ENCODE measurements at regions not wholly inside any gene's neighbourhood (a gene's known extent, or its start where the extent isn't known, plus 50 kb on each side); places are given as distances from the start of the nearest gene placed in this dataset.

GRCh38 chr20:48172357-48172702, 387.0 kb upstream of the SULF2 start:
- Histone ChIP-seq H4K20me1 (ENCODE audit: insufficient read depth, low read length) (no peaks in the 10 kb centered on the region), H3K9me3 (ENCODE audit: low read depth, low read length) (peaks cover 4% of the 10 kb centered on the region), H3K4me1 (ENCODE audit: insufficient read depth, low read length) (no peaks in the 10 kb centered on the region), H3K4me2 (ENCODE audit: insufficient read depth, low read length) (no peak overlapping the region), H3K79me2 (ENCODE audit: insufficient read depth, low read length) (no peaks in the 10 kb centered on the region), H3K27me3 (ENCODE audit: insufficient read depth, low read length) (peaks cover 46% of the 10 kb centered on the region), H2AFZ (ENCODE audit: low read length) (no peak overlapping the region), H3K4me3 (ENCODE audit: insufficient read depth, low read length) (no peak overlapping the region), H3K36me3 (ENCODE audit: insufficient read depth, low read length) (no peaks in the 10 kb centered on the region), H3K27ac (ENCODE audit: low read depth, low read length) (no peak overlapping the region)
- no peak for DNase-seq (ENCODE audit: insufficient read length, low spot score, missing footprints)
- TF ChIP-seq CTCF (IDR thresholded peaks at IDR 0.05; ENCODE audit: extremely low read depth, low read depth, low read length): no peak

- H3K4me3 ChIP-seq (ENCODE audit: insufficient read depth, low read length): no peak overlapping the region
- no peak for TF ChIP-seq CTCF (IDR thresholded peaks at IDR 0.05; ENCODE audit: extremely low read depth, low read depth, low read length)
- H3K79me2 ChIP-seq (ENCODE audit: insufficient read depth, low read length): no peaks in the 10 kb centered on the region
- H3K36me3 ChIP-seq (ENCODE audit: insufficient read depth, low read length): no peaks in the 10 kb centered on the region
- no peak overlapping the region for H3K27ac ChIP-seq (ENCODE audit: low read depth, low read length)
- no peak overlapping the region for H3K4me2 ChIP-seq (ENCODE audit: insufficient read depth, low read length)
- peaks cover 52% of the 10 kb centered on the region for H3K27me3 ChIP-seq (ENCODE audit: insufficient read depth, low read length)
- no peak for DNase-seq (ENCODE audit: insufficient read length, low spot score, missing footprints)
- H4K20me1 ChIP-seq (ENCODE audit: insufficient read depth, low read length): no peaks in the 10 kb centered on the region
- no peak overlapping the region for H2AFZ ChIP-seq (ENCODE audit: low read length)
- H3K9me3 ChIP-seq (ENCODE audit: low read depth, low read length): peaks cover 4% of the 10 kb centered on the region
- H3K4me1 ChIP-seq (ENCODE audit: insufficient read depth, low read length): no peaks in the 10 kb centered on the region
Measured at GRCh38 chr20:48171626-48172356, 386.5 kb upstream of the SULF2 start.

- H3K36me3 ChIP-seq (ENCODE audit: insufficient read depth, low read length): no peaks in the 10 kb centered on the region
- no peaks in the 10 kb centered on the region for H3K79me2 ChIP-seq (ENCODE audit: insufficient read depth, low read length)
- TF ChIP-seq CTCF (IDR thresholded peaks at IDR 0.05; ENCODE audit: extremely low read depth, low read depth, low read length): no peak
- no peak overlapping the region for H3K4me2 ChIP-seq (ENCODE audit: insufficient read depth, low read length)
- H3K4me1 ChIP-seq (ENCODE audit: insufficient read depth, low read length): no peaks in the 10 kb centered on the region
- H3K9me3 ChIP-seq (ENCODE audit: low read depth, low read length): peaks cover 4% of the 10 kb centered on the region
- H3K27me3 ChIP-seq (ENCODE audit: insufficient read depth, low read length): peaks cover 56% of the 10 kb centered on the region
- H4K20me1 ChIP-seq (ENCODE audit: insufficient read depth, low read length): no peaks in the 10 kb centered on the region
- H2AFZ ChIP-seq (ENCODE audit: low read length): no peak overlapping the region
- H3K4me3 ChIP-seq (ENCODE audit: insufficient read depth, low read length): no peak overlapping the region
- H3K27ac ChIP-seq (ENCODE audit: low read depth, low read length): no peak overlapping the region
- no peak for DNase-seq (ENCODE audit: insufficient read length, low spot score, missing footprints)
Measured at GRCh38 chr20:48171071-48171470, 385.8 kb upstream of the SULF2 start.

GRCh38 chr20:48170625-48171024, 385.3 kb upstream of the SULF2 start:
- Histone ChIP-seq H3K27me3 (ENCODE audit: insufficient read depth, low read length) (peaks cover 56% of the 10 kb centered on the region), H3K4me2 (ENCODE audit: insufficient read depth, low read length) (no peak overlapping the region), H2AFZ (ENCODE audit: low read length) (no peak overlapping the region), H3K4me1 (ENCODE audit: insufficient read depth, low read length) (no peaks in the 10 kb centered on the region), H3K36me3 (ENCODE audit: insufficient read depth, low read length) (no peaks in the 10 kb centered on the region), H4K20me1 (ENCODE audit: insufficient read depth, low read length) (no peaks in the 10 kb centered on the region), H3K79me2 (ENCODE audit: insufficient read depth, low read length) (no peaks in the 10 kb centered on the region), H3K27ac (ENCODE audit: low read depth, low read length) (no peak overlapping the region), H3K4me3 (ENCODE audit: insufficient read depth, low read length) (no peak overlapping the region), H3K9me3 (ENCODE audit: low read depth, low read length) (peaks cover 4% of the 10 kb centered on the region)
- TF ChIP-seq CTCF (IDR thresholded peaks at IDR 0.05; ENCODE audit: extremely low read depth, low read depth, low read length): no peak
- DNase-seq (ENCODE audit: insufficient read length, low spot score, missing footprints): no peak

All from osteoblast (primary cell).